Mesothelial cell of epicardium (in vitro differentiated cells): ENCODE measurements at regions not wholly inside any gene's neighbourhood (a gene's known extent, or its start where the extent isn't known, plus 50 kb on each side); places are given as distances from the start of the nearest gene placed in this dataset.

Experiments
- DNase-seq, 2 experiments: peaks; one replicate each; pipeline ENCODE4 v3.0.0; 2021; ENCODE audit warnings: low spot score in 2 of 2; ENCODE audit not compliant: unreplicated experiment in 2 of 2
- H3K27ac Mint-ChIP-seq: 2 replicates; pipeline ENCODE4 v1.8.0; 2021; ENCODE audit warnings: mixed read lengths
- H3K27me3 Mint-ChIP-seq: 2 replicates; pipeline ENCODE4 v1.8.0; 2021; ENCODE audit warnings: low read depth, mixed read lengths
- H3K36me3 Mint-ChIP-seq: 2 replicates; pipeline ENCODE4 v1.8.0; 2021; ENCODE audit warnings: mixed read lengths
- H3K4me1 Mint-ChIP-seq: 2 replicates; pipeline ENCODE4 v1.8.0; 2021; ENCODE audit warnings: mixed read lengths
- H3K4me3 Mint-ChIP-seq: 2 replicates; pipeline ENCODE4 v1.8.0; 2021; ENCODE audit warnings: mild to moderate bottlenecking, moderate library complexity, mixed read lengths
- H3K9me3 Mint-ChIP-seq: 2 replicates; pipeline ENCODE4 v1.8.0; 2021; ENCODE audit warnings: mixed read lengths
- CTCF ChIP-seq: fragments of 200-600 bp; sonication (generic); IDR thresholded peaks from one replicate; pipeline ENCODE4 v1.5.0; 2021; ENCODE audit warnings: antibody characterized with exemption; ENCODE audit not compliant: unreplicated experiment

GRCh38 chr9:79377339-79377855 lies 194.4 kb upstream of the TLE4 start:
- Mint-ChIP-seq H3K27ac (no peak overlapping the region), H3K4me1 (peaks cover 15% of the 10 kb centered on the region), H3K27me3 (no peaks in the 10 kb centered on the region), H3K4me3 (no peak overlapping the region), H3K36me3 (peaks cover 3% of the 10 kb centered on the region), H3K9me3 (peaks cover 19% of the 10 kb centered on the region)
- DNase-seq = no peak
- no peak for TF ChIP-seq CTCF

GRCh38 chr9:79378107-79378506 lies 193.7 kb upstream of the TLE4 start:
- Mint-ChIP-seq H3K27me3 (no peaks in the 10 kb centered on the region), H3K27ac (no peak overlapping the region), H3K4me3 (no peak overlapping the region), H3K9me3 (peaks cover 17% of the 10 kb centered on the region), H3K4me1 (peaks cover 17% of the 10 kb centered on the region), H3K36me3 (peaks cover 3% of the 10 kb centered on the region)
- no peak for DNase-seq
- TF ChIP-seq CTCF = no peak

GRCh38 chr9:79382044-79382443 lies 189.7 kb upstream of the TLE4 start:
- Mint-ChIP-seq H3K9me3 (peaks cover 25% of the 10 kb centered on the region), H3K27ac (no peak overlapping the region), H3K4me3 (no peak overlapping the region), H3K36me3 (peaks cover 3% of the 10 kb centered on the region), H3K4me1 (peaks cover 16% of the 10 kb centered on the region), H3K27me3 (no peaks in the 10 kb centered on the region)
- TF ChIP-seq CTCF = no peak
- no peak for DNase-seq

- peaks cover 3% of the 10 kb centered on the region for H3K36me3 Mint-ChIP-seq
- H3K27me3 Mint-ChIP-seq = no peaks in the 10 kb centered on the region
- no peak overlapping the region for H3K4me3 Mint-ChIP-seq
- TF ChIP-seq CTCF = no peak
- no peak overlapping the region for H3K27ac Mint-ChIP-seq
- peaks cover 16% of the 10 kb centered on the region for H3K4me1 Mint-ChIP-seq
- DNase-seq = no peak
- H3K9me3 Mint-ChIP-seq = peaks cover 25% of the 10 kb centered on the region
These were observed 189.3 kb upstream of the TLE4 start for GRCh38 chr9:79382458-79382857.

GRCh38 chr9:79383096-79383495 lies 188.7 kb upstream of the TLE4 start:
- no peak overlapping the region for H3K4me3 Mint-ChIP-seq
- H3K36me3 Mint-ChIP-seq = peaks cover 3% of the 10 kb centered on the region
- DNase-seq = no peak
- no peak overlapping the region for H3K27ac Mint-ChIP-seq
- peaks cover 14% of the 10 kb centered on the region for H3K4me1 Mint-ChIP-seq
- no peak for TF ChIP-seq CTCF
- no peaks in the 10 kb centered on the region for H3K27me3 Mint-ChIP-seq
- H3K9me3 Mint-ChIP-seq = peaks cover 25% of the 10 kb centered on the region

- Mint-ChIP-seq H3K9me3 (peaks cover 25% of the 10 kb centered on the region), H3K36me3 (peaks cover 3% of the 10 kb centered on the region), H3K27me3 (no peaks in the 10 kb centered on the region), H3K27ac (no peak overlapping the region), H3K4me1 (peaks cover 13% of the 10 kb centered on the region), H3K4me3 (no peak overlapping the region)
- no peak for TF ChIP-seq CTCF
- DNase-seq = no peak
These were observed 187.7 kb upstream of the TLE4 start for GRCh38 chr9:79384091-79384490.
